ENCODE measurements at regions not wholly inside any gene's neighbourhood (a gene's known extent, or its start where the extent isn't known, plus 50 kb on each side); places are given as distances from the start of the nearest gene placed in this dataset.

GRCh38 chr1:182286761-182287160, 104.8 kb downstream of the GLUL start (continued):
- TF ChIP-seq ZBTB44 (tag by site-specific recombination; IDR thresholded peaks at IDR 0.05) (no peak), ZNF140 (tag by site-specific recombination; IDR thresholded peaks at IDR 0.05) (no peak), SCRT1 (tag by site-specific recombination; IDR thresholded peaks at IDR 0.05; ENCODE audit: borderline replicate concordance) (no peak), BCL11B (tag by site-specific recombination; IDR thresholded peaks at IDR 0.05; ENCODE audit: low read depth) (no peak), ZNF302 (tag by site-specific recombination; IDR thresholded peaks at IDR 0.05; ENCODE audit: low read depth) (no peak), SCRT2 (tag by site-specific recombination; IDR thresholded peaks at IDR 0.05) (no peak), ZNF768 (tag by site-specific recombination; IDR thresholded peaks at IDR 0.05) (no peak), ZNF843 (tag by site-specific recombination; IDR thresholded peaks at IDR 0.05) (no peak), ZNF2 (tag by site-specific recombination; IDR thresholded peaks at IDR 0.05) (no peak)
- TF ChIP-seq, protein P1, sequence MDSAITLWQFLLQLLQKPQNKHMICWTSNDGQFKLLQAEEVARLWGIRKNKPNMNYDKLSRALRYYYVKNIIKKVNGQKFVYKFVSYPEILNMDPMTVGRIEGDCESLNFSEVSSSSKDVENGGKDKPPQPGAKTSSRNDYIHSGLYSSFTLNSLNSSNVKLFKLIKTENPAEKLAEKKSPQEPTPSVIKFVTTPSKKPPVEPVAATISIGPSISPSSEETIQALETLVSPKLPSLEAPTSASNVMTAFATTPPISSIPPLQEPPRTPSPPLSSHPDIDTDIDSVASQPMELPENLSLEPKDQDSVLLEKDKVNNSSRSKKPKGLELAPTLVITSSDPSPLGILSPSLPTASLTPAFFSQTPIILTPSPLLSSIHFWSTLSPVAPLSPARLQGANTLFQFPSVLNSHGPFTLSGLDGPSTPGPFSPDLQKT (IDR thresholded peaks at IDR 0.05; ENCODE audit: borderline replicate concordance, low read depth, low read length), result no peak
- TF ChIP-seq, protein P2, sequence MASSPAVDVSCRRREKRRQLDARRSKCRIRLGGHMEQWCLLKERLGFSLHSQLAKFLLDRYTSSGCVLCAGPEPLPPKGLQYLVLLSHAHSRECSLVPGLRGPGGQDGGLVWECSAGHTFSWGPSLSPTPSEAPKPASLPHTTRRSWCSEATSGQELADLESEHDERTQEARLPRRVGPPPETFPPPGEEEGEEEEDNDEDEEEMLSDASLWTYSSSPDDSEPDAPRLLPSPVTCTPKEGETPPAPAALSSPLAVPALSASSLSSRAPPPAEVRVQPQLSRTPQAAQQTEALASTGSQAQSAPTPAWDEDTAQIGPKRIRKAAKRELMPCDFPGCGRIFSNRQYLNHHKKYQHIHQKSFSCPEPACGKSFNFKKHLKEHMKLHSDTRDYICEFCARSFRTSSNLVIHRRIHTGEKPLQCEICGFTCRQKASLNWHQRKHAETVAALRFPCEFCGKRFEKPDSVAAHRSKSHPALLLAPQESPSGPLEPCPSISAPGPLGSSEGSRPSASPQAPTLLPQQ (tag by site-specific recombination; IDR thresholded peaks at IDR 0.05), result no peak

GRCh38 chr1:182283746-182284544, 107.6 kb downstream of the GLUL start:
- no peaks in the 10 kb centered on the region for H3K4me1 ChIP-seq (ENCODE audit: control insufficient read depth, insufficient read depth, low read length)
- CTCF ChIA-PET, result interaction anchor here (0.6 to 1.5 kb wide), 2 partner anchors 46 to 141 kb away, joined by 4 read pairs; no protein-coding TSS in a partner anchor
- H3K4me3 ChIP-seq (ENCODE audit: low read depth, low read length), result no peak overlapping the region
- H3K9me3 ChIP-seq (ENCODE audit: control insufficient read depth, insufficient read depth, low read depth, low read length), result no peaks in the 10 kb centered on the region
- POLR2A ChIA-PET, result no interaction called here
- no peak overlapping the region for H3K27ac ChIP-seq (ENCODE audit: extremely low read depth, low read depth, low read length)
- no peaks in the 10 kb centered on the region for H3K36me3 ChIP-seq (ENCODE audit: control insufficient read depth in 2 of 2, insufficient read depth in 1 of 2, low read length in 2 of 2)
- TF ChIP-seq SALL2 (tag by site-specific recombination; IDR thresholded peaks at IDR 0.05; ENCODE audit: borderline replicate concordance) (no peak), PRDM4 (tag by site-specific recombination; IDR thresholded peaks at IDR 0.05) (no peak), ZEB2 (tag by site-specific recombination; IDR thresholded peaks at IDR 0.05) (no peak), ZNF394 (tag by site-specific recombination; IDR thresholded peaks at IDR 0.05; ENCODE audit: borderline replicate concordance) (no peak), ZNF416 (tag by site-specific recombination; IDR thresholded peaks at IDR 0.05) (no peak), ZNF624 (tag by site-specific recombination; IDR thresholded peaks at IDR 0.05) (no peak), ZNF621 (tag by site-specific recombination; IDR thresholded peaks at IDR 0.05) (no peak), ZNF302 (tag by site-specific recombination; IDR thresholded peaks at IDR 0.05; ENCODE audit: low read depth) (no peak), YY1 (tag by site-specific recombination; IDR thresholded peaks at IDR 0.05) (no peak), ZNF239 (tag by site-specific recombination; IDR thresholded peaks at IDR 0.05) (no peak), ZNF518A (tag by site-specific recombination; conservative IDR thresholded peaks at IDR 0.05; ENCODE audit: low read depth) (no peak), ZNF341 (tag by site-specific recombination; IDR thresholded peaks at IDR 0.05; ENCODE audit: low read depth) (no peak)
- TF ChIP-seq, protein P3, sequence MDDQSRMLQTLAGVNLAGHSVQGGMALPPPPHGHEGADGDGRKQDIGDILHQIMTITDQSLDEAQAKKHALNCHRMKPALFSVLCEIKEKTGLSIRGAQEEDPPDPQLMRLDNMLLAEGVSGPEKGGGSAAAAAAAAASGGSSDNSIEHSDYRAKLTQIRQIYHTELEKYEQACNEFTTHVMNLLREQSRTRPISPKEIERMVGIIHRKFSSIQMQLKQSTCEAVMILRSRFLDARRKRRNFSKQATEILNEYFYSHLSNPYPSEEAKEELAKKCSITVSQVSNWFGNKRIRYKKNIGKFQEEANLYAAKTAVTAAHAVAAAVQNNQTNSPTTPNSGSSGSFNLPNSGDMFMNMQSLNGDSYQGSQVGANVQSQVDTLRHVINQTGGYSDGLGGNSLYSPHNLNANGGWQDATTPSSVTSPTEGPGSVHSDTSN (CRISPR knock-in tag; IDR thresholded peaks at IDR 0.05), result no peak

Measured in HEK293 (cell line).